HG02763 (cell line): ENCODE measurements at regions not wholly inside any gene's neighbourhood (a gene's known extent, or its start where the extent isn't known, plus 50 kb on each side); places are given as distances from the start of the nearest gene placed in this dataset.
"Not testable (repeated sequence)": the region's sequence is repeated elsewhere in the genome, so short reads cannot be mapped to it uniquely, and the experiment has no call there.

Experiments used
- ATAC-seq: cut with Tn5 transposase; IDR thresholded peaks from one replicate; pipeline ENCODE4 v1.9.1; 2021; ENCODE audit warnings: mild to moderate bottlenecking, moderate library complexity; ENCODE audit not compliant: unreplicated experiment

- ATAC-seq, result no peak
These were observed 179.2 kb upstream of the PROK2 start for GRCh38 chr3:71964170-71964569.

GRCh38 chr3:71962561-71963240 is 177.8 kb upstream of the PROK2 start:
- no peak for ATAC-seq

- no peak for ATAC-seq
These were observed 176.9 kb upstream of the PROK2 start for GRCh38 chr3:71961891-71962290.

GRCh38 chr3:71961378-71961777 is 176.4 kb upstream of the PROK2 start:
- ATAC-seq, result no peak

- no peak for ATAC-seq
These were observed 173.6 kb upstream of the PROK2 start for GRCh38 chr3:71958533-71958932.

GRCh38 chr3:71956716-71957115 is 171.8 kb upstream of the PROK2 start:
- ATAC-seq, result no peak

GRCh38 chr3:71956069-71956340 is 171.1 kb upstream of the PROK2 start:
- no peak for ATAC-seq

- ATAC-seq, result no peak
These were observed 170.5 kb upstream of the PROK2 start for GRCh38 chr3:71955240-71956068.

GRCh38 chr3:71951842-71952241 is 166.9 kb upstream of the PROK2 start:
- no peak for ATAC-seq

GRCh38 chr3:71951361-71951760 is 166.4 kb upstream of the PROK2 start:
- ATAC-seq, result no peak

- no peak for ATAC-seq
These were observed 164.5 kb upstream of the PROK2 start for GRCh38 chr3:71949442-71949841.

GRCh38 chr3:71944482-71945065 is 159.6 kb upstream of the PROK2 start:
- no peak for ATAC-seq

GRCh38 chr3:71942432-71943187 is 157.7 kb upstream of the PROK2 start:
- no peak for ATAC-seq

GRCh38 chr3:71940486-71940885 is 155.5 kb upstream of the PROK2 start:
- ATAC-seq, result no peak

- ATAC-seq, result not testable (repeated sequence)
These were observed 153.1 kb upstream of the PROK2 start for GRCh38 chr3:71938081-71938480.

GRCh38 chr3:71936681-71937080 is 151.7 kb upstream of the PROK2 start:
- no peak for ATAC-seq

GRCh38 chr3:71934520-71935270 is 149.7 kb upstream of the PROK2 start:
- no peak for ATAC-seq

GRCh38 chr3:71931922-71932321 is 147.0 kb upstream of the PROK2 start:
- no peak for ATAC-seq

GRCh38 chr3:71930056-71930991 is 145.4 kb upstream of the PROK2 start:
- ATAC-seq, result no peak

GRCh38 chr3:71928212-71928611 is 143.3 kb upstream of the PROK2 start:
- ATAC-seq, result no peak
